HG02759 (cell line): ENCODE measurements at regions not wholly inside any gene's neighbourhood (a gene's known extent, or its start where the extent isn't known, plus 50 kb on each side); places are given as distances from the start of the nearest gene placed in this dataset.

Source experiments
- ATAC-seq: cut with Tn5 transposase; IDR thresholded peaks from one replicate; pipeline ENCODE4 v1.9.1; 2021; ENCODE audit warnings: mild to moderate bottlenecking, moderate library complexity; ENCODE audit not compliant: unreplicated experiment

DNA sequence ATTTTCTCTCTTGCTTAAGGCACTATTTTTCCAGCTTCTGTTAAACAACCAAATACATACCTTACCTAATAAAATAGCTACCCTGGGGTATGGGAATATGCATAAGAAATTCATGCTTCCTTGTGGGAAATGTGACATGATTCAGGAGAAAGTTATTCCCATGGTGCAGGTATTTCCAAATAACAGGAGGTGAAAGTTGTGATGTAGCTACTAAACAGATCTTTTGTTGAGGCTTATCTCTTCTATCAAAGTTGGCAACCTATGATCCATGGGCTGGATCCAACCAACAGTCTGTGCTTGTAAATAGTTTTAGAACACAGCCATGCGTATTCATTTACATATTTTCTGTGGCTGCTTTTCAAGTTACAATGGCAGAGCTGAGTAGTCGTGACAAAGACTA, 177.8 kb upstream of the NBEA start:
- ATAC-seq = no peak

DNA sequence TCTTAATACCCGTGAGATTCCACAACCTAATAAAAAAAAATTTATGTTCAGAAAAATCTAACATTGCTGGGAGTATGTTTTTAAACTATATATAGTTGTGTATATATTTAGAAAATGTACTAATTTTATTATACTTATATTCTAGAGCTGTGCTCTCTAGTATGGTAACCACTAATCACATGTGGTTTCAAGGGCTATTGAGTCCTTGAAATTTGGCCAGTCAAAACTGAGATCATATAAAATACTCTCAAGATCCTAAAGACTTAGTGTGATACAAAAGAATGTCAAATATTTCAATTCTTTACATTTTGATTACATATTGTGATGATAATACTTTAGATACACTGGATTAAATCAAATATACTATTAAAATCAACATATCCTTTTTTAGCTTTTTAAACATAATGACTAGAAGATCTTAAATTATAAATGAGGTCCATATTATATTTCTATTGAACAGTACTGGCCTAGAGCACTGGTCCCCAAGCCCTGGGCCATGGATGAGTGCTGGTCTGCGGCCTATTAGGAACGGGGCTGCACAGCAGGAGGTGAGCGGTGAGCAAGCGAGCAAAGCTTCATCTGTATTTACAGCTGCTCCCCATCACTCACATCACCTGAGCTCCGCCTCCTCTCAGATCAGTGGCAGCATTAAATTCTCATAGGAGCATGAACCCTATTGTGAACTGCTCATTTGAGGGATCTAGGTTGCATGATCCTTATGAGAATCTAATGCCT, 176.5 kb upstream of the NBEA start:
- ATAC-seq = no peak

DNA sequence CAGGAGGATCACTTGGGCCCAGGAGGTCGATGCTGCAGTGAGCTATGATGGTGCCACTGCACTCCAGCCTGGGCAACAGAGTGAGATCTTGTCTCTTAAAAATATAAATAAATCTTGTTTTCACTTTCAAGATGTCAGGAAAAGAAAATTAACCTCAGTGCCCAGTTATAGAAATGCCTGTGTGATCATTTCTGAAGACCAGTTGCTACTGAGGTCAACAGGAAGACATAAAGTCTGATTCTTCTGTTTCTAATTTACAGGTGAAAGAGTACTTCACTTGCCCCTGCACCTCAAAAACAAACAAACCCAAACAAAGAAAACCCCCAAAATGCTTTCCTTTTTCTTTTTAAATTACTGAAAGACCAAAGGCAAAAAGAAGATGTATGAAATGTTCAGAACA, 174.3 kb upstream of the NBEA start:
- ATAC-seq = no peak

DNA sequence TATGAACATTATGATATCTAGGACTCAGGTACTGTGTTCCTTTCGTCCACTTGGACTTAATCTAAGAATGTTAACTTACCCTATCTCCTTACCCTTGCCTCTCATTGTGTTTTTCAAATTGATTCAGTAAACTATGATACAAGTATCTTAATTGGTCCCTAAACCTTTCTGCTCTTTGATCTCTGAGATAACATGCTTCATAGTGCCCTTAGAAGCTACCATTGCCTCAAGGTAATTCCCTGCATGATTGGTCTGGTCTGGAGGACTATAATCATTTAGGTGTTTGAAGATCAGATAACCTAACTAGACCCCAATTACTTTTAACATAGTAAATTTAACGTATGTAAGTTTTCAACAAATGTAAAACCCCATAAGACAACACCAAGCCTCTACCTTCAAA, 169.9 kb upstream of the NBEA start:
- no peak for ATAC-seq

DNA sequence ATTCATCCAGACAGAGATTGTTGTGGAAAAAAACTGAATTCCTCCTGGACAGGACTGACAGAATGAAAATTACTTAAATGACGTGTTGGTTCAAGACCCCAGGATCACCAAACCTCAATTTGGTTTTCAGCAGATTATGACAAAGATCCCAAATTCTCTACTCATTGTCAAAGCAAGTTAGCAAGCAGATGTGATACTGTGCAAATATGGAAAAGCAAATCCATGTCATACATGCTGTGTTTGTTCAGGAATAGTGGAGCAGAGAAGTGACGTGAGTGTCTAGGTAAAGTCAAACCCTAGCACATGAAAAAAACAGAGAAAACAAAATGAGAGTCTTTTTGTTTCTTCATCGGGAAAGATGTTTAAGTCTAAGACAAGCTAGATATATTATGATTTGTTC, 169.2 kb upstream of the NBEA start:
- no peak for ATAC-seq

DNA sequence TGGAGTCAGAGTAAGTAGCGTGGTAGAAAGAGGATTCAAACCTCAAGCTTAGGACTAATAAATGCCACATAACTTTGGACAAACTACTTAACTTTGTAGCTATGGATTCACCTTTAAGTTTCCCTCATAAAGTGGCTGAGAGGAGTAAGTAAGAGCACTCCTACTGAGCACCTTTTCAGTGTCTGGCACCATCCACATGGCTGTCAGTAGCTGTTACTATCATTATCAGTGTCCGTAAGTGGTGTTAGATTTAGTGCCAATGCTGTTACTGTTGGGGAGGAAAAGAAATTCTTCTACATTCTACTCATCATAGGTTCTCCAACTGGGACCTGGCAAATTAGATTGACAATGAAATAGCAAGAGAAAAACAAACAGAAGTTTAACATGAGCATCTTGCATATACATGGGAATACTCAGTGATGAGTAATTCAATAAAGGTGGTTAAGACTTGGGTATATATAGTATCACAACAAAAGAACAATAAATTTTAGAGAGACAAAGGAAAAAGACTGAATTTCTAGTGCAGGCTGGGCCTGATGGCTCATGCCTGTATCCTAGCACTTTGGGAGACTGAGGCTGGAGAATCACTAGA, 165.6 kb upstream of the NBEA start:
- ATAC-seq = no peak

DNA sequence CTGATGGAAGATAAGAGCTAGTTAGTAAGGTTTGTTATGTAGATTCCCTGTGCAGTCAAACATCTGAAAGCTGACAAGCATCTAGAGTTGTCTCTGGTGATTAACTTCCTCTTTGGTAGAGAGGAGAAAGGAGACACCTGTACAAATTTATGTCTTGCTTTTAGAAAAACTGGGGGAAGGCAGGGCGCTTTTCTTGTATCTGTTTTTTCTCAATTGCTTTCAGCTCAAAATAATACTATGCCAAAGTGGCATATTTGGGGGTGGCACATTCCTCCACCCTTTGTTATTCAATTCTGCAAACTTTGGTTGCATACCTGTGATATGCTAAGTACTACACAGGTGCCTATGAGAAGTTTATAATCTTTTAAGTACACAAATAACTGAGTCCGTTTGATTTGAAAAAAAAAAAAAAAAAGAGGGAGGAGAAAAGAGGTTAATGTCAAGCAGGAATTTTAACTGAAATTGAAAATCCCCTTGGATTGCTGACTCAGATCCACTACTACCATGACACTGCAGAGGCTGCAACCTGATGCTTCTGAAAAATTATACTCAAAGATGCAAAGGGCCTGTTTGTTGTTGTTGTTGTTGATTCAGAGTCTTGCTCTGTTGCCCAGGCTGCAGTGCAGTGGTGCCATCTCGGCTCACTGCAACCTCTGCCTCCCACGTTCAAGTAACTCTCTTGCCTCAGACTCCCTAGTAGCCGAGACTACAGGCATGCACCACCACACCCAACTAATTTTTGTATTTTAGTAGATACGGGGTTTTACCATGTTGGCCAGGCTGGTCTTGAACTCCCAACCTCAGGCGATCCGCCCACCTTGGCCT, 164.8 kb upstream of the NBEA start:
- no peak for ATAC-seq

DNA sequence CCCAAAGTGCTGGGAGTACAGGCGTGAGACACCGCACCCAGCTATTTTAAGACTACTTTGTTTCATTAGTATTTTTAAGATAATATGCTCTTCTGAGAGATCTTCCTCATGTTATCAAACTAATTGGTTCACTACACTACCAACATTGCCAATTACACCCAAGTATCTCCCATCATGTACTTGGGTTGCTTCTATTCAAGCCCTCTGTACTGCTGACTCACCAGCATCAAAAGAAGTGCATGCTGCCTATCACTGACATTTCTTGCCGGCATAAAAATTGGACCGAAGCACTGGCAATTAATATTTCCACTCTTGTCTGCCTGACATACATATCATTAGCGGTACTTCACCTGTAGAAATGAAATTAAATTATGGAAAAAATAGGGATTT, 164.2 kb upstream of the NBEA start:
- no peak for ATAC-seq

DNA sequence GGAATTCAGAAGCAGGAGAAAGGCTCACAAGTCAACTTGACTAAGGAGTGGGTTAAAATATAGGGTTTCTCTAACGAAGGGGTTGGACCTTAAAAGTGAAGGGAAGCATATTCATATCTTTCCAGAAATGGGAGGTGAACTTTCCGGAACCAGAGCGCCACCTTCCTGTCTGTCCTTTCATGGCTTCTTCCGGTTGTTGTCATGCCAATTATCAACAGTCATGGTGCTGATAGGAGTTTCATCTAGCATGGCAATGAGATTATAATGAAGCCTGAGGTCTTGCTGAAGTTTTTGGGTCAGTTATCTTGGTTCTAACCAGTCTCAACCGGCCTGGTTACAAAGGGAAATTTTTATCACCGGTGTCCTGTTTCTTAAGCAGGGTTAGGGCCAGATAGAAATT, 162.9 kb upstream of the NBEA start:
- no peak for ATAC-seq

DNA sequence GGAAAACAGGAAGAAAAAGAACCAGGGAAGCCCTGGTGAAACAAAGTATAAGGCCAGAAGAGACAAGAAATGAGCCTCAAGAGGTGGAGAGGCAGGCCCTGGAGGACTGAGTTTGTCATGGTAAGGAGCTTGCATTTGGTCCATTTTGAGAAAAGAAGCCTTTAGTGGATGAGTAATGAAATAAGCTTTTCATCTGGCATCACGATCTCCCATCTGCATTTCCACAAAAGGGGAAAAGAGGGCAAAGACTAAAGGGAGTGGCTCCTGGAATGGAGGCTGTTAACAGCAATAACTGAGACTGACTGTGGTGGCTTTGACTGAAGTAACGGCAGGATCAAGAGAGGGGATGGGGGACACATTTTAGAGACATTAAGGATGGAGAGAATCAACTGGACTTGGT, 148.8 kb upstream of the NBEA start:
- no peak for ATAC-seq

DNA sequence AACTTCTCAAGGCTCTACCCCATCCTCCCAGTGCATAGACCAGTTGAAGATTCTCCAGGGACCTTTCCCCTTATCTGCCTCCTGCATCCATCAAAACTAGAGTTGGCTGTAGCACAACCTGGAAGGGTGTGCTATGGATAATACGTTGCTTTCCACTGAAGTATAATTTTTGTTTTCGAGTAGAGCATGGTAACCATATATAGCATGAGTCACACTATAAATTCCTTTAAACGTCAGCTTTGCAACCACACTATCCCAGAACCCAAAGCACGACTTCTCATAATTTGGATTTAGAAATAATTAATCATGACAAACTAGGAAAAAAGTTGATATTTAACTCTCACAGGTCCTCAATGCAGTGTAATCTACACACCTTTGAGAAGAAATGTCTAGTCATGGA, 138.3 kb upstream of the NBEA start:
- no peak for ATAC-seq

DNA sequence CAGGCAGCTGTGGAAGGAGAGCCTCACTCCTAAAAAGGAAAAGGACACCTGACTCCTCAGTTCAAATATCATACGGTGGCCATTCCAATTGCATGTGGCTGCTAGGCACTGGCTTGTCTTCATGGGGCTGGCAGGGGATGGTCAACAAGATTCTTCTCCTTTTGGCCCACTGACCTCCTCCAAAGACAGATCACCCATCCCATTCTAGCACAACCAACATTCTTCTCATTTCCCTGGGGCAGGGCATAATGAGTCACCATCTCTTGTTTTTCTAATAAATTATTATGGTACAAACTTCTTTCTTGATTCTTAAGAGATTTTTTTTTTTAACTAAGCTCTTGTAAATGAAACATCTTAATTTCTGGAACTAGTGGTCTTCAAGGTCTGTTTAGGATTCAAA, 136.7 kb upstream of the NBEA start:
- ATAC-seq = no peak

DNA sequence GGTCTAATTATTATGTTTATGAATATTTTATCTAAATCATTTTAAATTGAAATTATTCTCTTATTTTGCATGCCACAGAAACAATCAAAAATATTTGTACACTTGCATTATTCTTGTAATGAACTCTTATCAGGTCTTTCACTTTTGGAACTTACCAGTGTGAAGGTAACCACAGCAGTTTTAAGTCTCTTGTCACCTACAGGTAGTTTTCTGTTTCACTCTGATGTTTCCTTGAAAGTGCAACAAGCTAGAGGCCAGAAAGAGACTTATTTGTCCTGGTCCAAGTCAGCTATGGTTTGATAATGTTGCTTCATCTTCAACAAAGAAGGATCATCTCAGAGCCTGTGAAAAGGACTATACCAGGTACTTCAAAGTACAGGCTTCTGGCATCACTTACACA, 133.4 kb upstream of the NBEA start:
- ATAC-seq = no peak

DNA sequence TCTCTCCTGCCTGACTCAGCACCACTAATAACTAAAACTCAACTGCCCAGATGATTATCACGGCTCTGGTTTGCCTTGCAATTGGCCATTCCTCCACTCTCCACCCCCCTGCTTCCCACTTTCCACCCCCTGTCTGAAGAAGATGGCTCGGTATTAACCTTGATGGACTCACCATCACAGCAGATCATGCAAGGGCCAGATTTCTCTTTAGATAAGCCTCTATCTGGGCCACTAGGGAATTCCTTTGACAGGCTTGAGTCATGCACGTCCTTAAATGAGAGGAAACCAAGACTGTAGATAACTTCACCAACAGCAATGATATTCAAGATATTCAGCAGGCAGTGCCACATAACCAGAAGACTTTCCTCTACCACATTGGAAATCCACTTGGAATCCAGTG, 131.1 kb upstream of the NBEA start:
- no peak for ATAC-seq

DNA sequence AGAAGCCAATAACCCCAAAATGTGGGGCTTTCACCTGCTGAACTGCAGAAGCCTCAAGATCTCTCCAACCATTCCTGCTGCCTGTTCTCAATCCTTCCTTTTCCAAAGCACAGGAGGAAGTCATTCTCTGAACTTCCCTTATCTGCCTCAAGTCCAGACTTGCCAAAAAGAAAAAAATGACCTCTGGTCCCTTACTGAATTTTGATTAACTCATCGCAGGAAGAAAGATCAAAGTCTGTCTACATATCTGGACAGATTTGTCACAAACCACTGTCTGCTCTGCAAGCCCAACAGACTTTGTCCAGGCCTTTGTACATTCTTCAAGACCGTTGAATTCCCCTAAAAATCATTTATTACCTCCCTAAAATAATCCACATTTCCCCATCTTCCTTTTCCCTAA, 126.5 kb upstream of the NBEA start:
- ATAC-seq = no peak

DNA sequence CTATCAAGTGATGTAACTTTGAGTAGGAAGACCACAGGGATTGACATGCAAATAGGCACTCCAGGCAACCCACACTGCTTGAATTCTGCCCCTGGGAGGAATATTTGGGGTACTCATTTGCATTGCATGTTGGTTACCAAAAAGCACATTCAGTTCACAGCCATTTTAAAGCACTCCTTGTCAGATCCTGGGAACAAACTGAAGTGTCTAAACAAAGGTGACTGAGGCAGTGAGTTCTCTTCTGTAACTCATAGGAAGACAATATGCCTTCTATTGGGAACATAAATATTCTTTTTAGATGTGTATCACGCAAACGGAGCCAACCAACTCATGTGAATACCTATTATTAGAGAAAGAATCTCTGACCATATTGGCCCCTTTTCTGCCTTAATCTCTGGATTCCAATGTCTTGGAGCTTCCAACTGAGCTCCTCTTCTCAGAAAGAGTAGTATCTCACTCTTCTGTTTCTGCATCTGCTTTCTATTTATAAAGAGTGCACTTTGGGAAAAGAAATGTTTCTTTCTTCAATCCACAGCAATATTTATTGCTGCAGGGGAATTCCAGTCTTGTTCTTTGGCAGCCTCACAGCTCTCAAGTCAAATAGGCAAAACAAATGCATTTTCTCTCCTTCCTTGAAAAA, 125.7 kb upstream of the NBEA start:
- ATAC-seq = no peak

DNA sequence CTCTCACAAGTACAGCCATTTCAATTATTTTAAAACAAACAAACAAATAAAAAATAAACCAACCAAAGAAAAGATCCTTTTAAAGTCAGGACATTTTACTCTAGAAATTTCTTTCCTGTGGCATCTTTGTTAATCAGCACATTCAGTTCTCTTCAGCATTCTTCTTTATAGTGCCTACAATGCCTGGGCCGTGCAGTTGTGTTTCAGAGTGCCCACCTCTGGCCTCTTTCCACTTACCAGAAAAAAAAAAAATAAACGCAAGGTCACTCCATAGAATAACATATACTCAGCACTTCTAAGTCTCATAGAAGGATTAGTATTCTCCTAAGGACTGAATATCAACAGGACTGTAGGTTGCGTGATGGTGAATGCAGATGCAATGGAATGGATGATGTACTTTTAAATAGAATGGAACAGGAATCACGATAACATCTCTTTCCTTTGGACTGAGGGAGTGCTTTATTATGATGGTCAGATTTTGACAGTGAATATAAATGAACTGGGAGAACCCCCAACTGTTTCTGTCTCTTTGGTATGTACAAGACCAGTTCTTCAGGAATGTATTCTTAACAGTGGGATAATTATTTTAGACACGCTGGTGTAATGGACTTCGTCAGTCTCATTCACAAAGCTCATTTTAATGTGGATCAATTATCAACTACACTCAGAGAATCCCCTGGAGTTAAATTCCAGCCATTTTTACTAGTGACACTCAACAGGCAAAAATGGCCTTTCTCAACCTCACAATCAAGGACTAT, 125.0 kb upstream of the NBEA start:
- no peak for ATAC-seq

DNA sequence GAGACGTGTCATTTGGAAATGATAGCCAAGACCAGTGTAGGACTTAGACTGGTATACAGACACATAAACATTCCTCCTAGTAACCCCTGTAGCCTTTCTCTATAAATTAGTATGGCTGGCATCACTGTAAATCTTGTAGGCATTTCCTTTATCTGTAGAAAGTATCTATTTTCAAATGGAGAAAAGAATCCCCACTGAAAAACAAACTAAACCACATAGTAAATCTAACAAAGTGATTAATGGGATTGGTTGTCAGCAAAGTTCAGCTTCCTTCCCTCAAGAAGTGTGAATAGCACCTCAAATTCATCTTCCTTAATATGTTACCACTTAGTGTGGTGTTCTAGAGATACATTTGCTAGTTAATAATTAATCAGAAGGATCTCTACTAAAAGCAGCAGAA, 119.4 kb upstream of the NBEA start:
- no peak for ATAC-seq

DNA sequence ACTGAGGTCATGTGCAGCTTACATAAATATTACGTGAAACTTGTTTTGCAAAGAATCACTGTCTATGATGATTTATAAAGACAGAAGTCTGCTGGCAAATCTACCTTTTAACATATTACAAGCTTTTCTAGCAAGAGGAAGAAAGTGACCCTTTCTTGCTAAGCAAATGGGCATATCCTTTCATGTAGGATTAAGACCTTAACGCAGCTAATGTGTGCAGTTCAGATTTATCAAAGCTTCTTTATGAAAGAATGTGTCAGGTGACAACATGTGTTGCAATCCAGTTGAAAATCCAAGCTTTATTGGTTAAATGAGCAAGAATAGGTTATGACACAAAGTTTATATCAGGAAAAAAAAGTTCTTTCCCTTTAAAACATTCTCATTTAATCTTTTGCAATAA, 115.6 kb upstream of the NBEA start:
- no peak for ATAC-seq

DNA sequence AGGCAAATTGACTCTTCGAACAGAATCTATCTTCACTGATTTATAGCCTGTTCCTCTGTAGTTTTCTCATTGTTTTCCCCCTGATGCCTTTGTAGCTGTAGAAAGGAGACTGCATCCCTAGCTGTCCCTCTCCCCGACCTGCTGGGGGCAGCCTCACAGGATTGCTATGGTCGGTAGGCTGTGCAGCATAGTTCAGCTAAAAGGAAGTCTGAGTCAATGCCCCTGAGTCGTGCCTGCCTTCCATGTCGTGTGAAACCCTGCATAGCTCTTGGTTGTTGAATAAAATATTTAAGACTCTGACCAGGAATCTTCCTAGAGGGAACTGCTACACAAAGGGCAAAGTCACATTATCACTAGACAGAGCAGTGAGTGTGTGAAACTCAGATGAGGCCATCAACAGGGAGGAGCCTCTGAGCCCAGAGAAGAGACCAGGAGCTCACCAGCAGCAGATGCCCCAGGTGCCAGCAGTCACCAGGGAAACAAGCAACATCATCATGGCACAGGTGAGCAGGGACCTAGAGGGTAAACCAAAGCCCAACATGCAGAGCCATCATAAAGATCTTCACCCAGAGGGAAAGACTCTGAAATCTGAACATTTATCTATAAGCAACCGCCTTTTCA, 108.4 kb upstream of the NBEA start:
- no peak for ATAC-seq

DNA sequence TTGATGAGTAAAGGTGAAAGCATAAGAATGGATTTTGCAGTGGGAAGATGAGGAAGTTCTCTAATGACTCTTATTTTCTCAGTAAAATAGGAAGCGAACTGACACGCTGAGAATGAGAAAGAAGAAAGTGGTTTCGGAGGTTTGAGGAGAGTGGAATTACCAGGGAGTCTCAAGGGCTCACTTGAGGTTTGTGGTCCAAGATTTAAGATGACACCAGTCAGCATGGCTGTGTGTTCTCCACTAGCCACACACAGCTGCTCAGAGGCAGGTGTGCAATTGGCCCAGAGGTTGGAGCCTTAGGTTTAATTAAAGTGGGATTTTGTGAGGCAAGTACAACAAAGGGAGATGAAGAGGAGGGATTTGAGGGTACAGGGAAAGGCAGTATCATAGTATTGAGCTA, 99.6 kb upstream of the NBEA start:
- no peak for ATAC-seq
